Suppressor macrophage treated with lipopolysaccharide for 1 hour (primary cell): ENCODE measurements at regions not wholly inside any gene's neighbourhood (a gene's known extent, or its start where the extent isn't known, plus 50 kb on each side); places are given as distances from the start of the nearest gene placed in this dataset.
"Not testable (repeated sequence)": the region's sequence is repeated elsewhere in the genome, so short reads cannot be mapped to it uniquely, and the experiment has no call there.

Experiments used
- DNase-seq, 3 donors: peaks; one replicate each; pipeline ENCODE4 v3.0.0-alpha.2; 2020 to 2022

- DNase-seq = no peak
Measured at GRCh38 chr2:2620604-2621003, 289.5 kb upstream of the MYT1L start.

GRCh38 chr2:2619995-2620394 is 288.9 kb upstream of the MYT1L start:
- DNase-seq = no peak

- no peak for DNase-seq
Measured at GRCh38 chr2:2614452-2614851, 283.4 kb upstream of the MYT1L start.

- peak; percentile 86 to 90 (median 89) for DNase-seq
Measured at GRCh38 chr2:2613279-2614199, 282.5 kb upstream of the MYT1L start.

GRCh38 chr2:2610751-2611150 is 279.7 kb upstream of the MYT1L start:
- DNase-seq = no peak

GRCh38 chr2:2600366-2600765 is 269.3 kb upstream of the MYT1L start:
- no peak for DNase-seq

- no peak for DNase-seq
Measured at GRCh38 chr2:2599441-2599840, 268.4 kb upstream of the MYT1L start.

- DNase-seq = no peak
Measured at GRCh38 chr2:2597712-2598111, 266.6 kb upstream of the MYT1L start.

GRCh38 chr2:2591542-2591940 is 260.5 kb upstream of the MYT1L start:
- DNase-seq = no peak

- no peak for DNase-seq
Measured at GRCh38 chr2:2590841-2591541, 259.9 kb upstream of the MYT1L start.

- DNase-seq = no peak
Measured at GRCh38 chr2:2590141-2590540, 259.1 kb upstream of the MYT1L start.

- DNase-seq = no peak
Measured at GRCh38 chr2:2588777-2589176, 257.7 kb upstream of the MYT1L start.

- no peak for DNase-seq
Measured at GRCh38 chr2:2587354-2587753, 256.3 kb upstream of the MYT1L start.

- DNase-seq = no peak
Measured at GRCh38 chr2:2586931-2587330, 255.9 kb upstream of the MYT1L start.

- no peak for DNase-seq
Measured at GRCh38 chr2:2586068-2586776, 255.1 kb upstream of the MYT1L start.

- DNase-seq = no peak
Measured at GRCh38 chr2:2582998-2583545, 252.0 kb upstream of the MYT1L start.

GRCh38 chr2:2581331-2582159 is 250.5 kb upstream of the MYT1L start:
- no peak for DNase-seq

- not testable (repeated sequence) for DNase-seq
Measured at GRCh38 chr2:2580841-2581240, 249.8 kb upstream of the MYT1L start.

- no peak for DNase-seq
Measured at GRCh38 chr2:2580341-2580740, 249.3 kb upstream of the MYT1L start.

GRCh38 chr2:2579814-2580213 is 248.7 kb upstream of the MYT1L start:
- DNase-seq = no peak

GRCh38 chr2:2577407-2577831 is 246.3 kb upstream of the MYT1L start:
- no peak for DNase-seq

GRCh38 chr2:2575870-2576386 is 244.9 kb upstream of the MYT1L start:
- no peak for DNase-seq
